Amygdala (tissue), 56 donors: ENCODE measurements at regions not wholly inside any gene's neighbourhood (a gene's known extent, or its start where the extent isn't known, plus 50 kb on each side); places are given as distances from the start of the nearest gene placed in this dataset.
"Not testable (repeated sequence)": the region's sequence is repeated elsewhere in the genome, so short reads cannot be mapped to it uniquely, and the experiment has no call there.

Source experiments
- DNase-seq, 56 donors: peaks; one replicate each; lab custom pipeline; 2025; lab: John Stamatoyannopoulos, UW

DNA sequence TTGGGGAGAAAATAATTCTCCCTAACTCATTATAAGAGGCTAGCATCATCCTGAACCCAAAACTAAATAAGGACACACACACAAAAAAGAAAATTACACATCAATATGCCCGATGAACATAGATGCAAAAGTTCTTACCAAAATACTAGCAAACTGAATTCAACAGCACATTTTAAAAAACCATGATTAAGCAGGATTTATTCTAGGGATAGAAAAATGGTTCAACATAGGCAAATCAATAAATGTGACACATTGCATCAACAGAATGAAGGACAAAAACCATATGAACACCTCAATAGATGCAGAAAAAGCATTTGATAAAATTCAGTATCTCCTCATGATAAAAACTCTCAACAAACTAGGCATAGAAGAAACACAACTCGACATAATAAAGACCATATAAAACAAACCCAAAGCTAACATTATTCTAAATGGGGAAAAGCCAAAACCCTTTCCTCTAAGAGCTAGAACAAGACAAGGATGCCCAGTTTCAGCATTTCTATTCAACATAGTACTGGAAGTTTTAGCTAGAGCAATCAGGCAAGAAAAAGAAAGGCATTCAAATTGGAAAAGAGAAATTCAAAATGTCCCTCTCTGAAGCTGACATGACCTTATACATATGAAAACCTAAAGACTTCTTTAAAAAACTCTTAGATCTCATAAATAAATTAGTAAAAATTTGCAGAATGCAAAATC, 200.9 kb downstream of the NKX6-1 start:
- no peak for DNase-seq

DNA sequence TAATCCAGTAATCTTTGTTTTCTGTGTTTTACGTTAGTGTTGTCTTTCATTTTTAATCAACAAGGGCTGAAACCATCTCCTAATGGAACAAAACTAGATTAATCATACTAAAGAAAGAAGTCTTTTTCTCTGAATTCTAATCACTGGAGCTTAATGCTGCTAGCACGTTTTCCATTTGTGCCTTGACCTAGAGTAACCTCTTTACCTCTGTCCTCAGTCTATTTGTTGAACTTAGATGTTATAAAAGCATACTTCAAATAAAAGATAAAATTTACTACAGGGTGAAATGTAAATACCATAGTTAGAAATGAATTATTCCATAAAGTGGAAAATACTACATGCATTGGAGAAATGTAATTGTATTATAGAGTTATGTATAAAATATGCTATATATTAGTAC, 207.1 kb downstream of the NKX6-1 start:
- no peak for DNase-seq

DNA sequence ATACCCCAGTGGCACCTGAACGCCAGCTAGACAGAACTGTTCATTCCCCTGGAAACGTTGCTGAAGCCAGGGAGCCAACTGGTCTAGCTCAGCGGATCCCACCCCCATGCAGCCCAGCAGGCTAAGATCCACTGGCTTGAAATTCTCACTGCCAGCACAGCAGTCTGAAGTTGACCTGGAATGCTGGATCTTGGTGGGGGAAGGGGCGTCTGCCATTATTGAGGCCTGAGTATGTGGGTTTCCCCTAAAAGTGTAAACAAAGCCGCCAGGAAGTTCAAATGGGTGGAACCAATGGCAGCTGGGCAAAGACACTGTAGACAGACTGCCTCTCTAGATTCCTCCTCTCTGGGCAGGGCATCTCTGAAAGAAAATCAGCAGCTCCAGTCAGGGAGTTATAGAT, 213.0 kb downstream of the NKX6-1 start:
- no peak for DNase-seq

DNA sequence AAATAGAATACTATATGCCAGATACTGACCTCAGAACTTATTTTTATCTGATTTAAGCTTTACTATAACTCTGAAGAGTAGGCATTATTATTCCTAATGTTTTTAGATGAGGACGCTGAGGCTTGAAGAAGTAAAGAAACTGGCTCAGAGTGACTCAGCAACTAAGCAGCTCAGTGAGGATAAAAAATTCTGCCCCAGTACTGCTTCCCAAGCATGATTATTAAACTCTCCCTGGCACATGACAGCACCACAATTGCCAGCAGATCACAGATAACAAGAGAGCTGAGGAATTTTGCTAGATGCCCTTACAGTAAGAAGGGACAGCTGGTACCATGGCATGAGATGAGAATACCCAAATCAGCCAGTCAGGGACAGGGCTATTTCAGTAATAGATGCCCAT, 219.4 kb downstream of the NKX6-1 start:
- DNase-seq = no peak

DNA sequence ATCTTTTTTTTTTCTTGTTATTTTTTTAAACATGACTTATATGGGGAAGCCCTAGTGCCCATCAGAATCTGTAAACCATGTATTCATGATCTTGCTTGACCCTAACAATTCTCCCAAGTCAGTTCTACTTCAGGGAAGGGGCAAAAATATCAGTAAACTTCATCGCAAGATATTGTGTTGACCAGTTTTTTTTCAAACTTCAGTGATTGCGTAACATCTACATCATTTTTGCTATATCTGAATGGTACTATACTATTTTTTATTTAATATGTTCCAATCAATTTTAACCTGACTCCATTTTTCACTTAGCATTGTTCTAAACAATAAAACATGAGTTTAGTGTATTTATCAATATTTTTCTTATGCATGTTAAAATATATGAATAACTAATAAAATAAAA, 221.2 kb downstream of the NKX6-1 start:
- DNase-seq = no peak

DNA sequence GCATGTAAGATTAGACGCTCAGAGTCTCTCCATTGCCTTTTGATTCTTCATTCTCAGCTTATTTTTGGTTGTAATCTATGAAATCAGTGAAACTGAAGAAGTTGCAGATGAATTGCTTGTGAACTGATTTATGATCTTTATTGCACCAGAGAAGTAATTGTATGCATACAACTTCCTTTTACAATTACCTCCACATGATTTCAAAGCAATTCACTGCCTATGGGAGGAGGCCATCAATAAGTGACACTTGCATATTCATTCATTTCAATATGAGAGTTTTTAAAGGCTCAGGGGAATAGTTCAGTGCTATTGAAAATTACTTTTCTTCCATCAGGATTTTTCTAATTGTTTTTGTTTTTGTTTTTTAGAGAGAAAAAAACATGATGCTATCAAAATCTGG, 222.3 kb downstream of the NKX6-1 start:
- DNase-seq = no peak

DNA sequence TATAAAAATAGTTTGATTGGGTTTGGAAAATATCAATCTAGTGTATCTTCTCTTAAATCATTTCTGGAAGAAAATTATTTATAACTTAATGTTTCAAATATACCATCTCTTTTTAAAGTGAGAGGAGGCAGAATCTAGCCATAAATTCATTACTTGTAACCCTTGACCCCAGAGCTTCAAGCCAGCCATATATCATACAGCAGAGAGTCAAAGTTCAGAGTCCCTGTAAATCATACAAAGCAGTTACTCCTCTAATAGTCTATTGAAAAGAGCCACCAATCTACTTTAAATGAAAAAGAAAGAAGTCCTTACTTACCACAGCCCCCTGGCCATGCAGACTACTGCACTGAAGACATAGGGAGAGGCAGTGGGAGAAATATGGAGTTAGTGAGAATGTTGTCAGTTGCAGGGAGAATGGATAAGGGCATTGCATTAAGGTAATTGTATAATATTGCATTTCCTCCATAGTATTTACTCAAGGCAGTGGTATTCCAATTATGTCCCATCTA, 229.5 kb downstream of the NKX6-1 start:
- no peak for DNase-seq

DNA sequence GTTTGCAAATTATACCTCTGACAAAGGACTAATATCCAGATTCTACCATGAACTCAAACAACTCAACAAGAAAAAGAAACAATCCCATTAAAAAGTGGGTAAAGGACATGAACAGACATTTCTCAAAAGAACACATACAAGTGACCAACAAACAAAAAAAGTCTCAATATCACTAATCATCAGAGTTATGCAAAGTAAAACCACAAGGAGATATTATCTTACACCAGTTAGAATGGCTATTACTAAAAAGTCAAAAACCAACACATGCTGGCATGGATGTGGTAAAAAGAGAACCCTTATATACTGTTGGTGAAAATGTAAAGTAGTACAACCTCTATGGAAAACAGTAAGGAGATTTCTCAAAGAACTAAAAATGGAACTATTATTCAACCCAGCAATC, 234.4 kb downstream of the NKX6-1 start:
- no peak for DNase-seq

DNA sequence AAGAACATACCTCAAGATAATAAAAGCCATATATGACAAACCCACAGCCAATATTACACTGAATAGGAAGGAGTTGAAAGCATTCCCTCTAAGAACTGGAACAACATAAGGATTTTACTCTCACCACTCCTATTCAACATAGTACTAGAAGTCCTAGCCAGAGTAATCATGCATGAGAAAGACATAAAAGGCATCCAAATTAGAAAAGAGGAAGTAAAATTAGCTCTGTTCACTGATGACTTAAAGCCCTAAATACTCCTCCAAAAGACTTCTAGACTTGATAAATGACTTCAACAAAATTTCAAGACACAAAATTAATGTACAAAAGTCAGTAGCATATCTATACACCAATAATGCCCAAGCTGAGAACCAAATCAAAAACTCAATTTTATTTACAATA, 235.7 kb downstream of the NKX6-1 start:
- DNase-seq = no peak

DNA sequence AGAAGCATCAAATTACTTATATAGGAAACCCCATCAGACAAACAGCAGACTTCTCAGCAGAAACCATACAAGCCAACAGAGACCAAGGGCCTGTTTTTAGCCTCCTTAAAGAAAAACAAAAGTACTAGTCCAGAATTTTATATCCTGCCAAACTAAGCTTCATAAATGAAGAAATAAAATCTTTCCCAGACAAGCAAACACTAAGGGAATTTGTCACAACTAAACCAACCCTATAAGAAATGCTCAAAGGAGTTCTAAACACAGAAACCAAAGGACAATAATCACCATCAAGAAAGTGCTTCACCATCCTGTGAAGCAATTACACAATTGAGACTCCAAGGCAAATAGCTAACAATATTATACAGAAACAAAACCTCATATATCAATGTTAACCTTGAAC, 238.6 kb downstream of the NKX6-1 start:
- no peak for DNase-seq

DNA sequence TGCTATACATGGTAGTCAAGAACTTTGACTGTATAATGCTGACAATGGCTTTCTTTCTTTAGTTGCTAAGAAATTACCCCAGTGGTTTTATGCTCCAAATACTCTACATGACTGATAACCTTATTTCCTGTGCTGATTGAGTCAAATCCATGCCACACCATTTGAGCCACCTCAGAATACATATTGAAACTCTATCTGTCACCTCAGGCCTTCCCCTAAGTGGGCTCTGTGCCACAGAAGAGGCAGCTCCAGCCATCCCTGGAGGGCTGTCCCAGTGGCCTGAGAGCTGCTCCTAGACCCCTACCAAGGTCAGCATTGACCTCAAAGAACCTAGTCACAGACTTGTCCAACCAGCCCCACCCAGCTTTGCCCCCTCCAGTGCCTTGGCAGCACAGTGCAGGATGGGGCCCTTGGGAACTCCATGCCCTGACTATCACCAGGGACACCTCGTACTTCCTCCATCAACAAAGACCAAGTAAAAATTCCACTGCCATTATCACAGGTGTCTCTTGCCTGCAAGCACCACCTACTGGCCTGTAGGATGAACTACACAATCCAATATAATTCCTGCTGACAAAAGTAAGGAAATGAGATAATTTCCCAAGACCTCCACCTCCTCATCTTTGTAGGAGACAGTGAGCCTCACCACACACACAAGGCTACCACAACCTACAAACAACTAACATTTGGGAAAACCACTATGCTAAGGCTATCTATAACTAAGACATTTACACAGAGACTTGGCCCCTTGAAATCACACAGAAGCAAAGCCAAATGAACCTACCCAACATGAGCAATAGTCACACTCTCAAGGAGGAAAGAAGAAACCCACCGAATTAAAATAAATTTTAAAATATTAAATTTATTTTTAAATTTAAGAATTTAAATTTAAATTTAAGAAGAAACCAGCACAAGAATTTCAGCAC, 239.9 kb downstream of the NKX6-1 start:
- DNase-seq = no peak

DNA sequence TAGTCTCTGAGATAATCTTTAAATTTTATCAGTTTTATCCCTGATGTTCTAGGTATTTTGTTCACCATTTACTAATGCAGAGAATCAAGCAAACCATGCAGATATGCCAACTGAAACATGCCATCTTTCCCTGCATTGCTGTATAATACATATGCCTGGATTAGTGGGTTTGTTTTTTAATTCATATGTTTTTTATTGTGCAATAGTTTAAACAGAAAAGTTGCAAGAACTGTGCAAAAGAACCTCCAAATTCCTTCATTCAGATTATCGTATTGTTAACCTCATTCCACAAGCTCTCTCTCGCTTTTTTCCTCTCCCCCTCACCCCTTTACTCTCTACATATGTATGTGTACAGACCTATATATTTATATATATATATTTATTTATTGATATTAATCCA, 244.6 kb downstream of the NKX6-1 start:
- no peak for DNase-seq

DNA sequence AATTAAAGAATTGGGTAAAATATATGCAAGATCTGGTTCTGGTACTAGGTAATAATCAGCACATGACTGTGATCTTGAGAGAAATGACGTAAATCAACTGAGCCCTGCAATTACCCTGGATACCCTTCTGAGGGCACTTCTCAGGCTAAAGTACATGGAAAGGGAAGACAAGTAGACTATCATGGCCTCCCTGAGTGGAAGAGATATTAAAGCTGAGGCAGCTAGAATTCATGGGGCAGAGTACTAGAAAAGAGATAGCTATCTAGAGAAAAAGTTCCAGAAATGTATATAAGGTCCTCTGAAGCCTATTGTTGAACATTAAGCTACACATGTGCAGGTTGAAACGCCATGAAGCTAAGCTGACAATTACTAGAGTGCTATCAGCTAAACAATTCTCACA, 249.6 kb downstream of the NKX6-1 start:
- no peak for DNase-seq

DNA sequence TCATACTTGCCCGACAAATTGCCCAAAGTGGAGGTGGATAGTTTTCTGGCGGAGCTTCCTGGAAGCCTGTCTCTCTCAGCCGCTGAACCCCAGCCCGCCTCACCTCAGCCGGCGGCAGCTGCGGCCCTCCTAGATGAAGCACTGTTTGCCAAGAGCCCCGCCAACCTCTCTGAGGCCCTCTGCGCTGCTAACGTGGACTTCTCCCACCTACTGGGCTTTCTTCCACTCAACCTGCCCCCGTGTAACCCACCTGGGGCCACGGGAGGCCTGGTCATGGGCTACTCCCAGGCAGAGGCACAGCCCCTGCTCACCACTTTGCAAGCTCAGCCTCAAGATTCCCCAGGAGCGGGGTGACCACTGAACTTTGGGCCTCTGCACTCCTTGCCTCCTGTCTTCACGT, 254.1 kb downstream of the NKX6-1 start:
- not testable (repeated sequence) for DNase-seq

DNA sequence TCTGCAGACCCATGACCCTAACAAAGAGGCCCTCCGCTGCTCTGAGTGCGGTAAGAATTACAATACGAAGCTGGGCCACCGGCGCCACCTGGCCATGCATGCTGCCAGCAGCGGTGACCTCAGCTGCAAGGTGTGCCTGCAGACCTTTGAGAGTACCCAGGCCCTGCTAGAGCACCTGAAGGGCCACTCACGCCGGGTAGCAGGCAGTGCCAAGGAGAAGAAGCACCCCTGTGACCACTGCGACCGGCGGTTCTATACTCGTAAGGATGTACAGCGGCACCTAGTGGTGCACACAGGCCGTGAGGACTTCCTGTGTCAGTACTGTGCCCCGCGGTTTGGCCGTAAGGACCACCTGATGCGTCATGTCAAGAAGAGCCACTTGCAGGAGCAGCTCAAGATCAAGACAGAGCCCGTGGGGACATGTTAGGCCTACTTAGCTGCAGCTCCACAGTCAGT, 254.7 kb downstream of the NKX6-1 start:
- not testable (repeated sequence) for DNase-seq

DNA sequence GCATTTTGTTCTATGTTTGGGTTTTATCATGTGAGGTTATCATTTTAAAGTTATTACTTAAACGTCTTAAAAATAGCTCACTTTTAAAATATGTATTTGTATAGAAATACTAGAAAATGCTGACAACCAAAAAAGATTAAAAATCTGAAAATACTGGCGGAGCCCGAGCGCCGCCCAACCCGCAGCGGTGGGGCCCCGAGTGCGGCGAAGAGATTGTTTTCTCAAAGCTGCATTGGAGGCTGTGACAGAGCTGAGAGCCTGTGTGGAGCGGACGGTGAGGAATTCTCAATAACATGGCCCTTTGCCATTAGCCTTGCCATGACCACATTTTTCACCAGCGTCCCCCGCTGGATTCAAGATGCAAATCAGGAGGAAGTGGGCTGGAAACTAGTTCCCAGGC, 255.4 kb downstream of the NKX6-1 start:
- DNase-seq = no peak

DNA sequence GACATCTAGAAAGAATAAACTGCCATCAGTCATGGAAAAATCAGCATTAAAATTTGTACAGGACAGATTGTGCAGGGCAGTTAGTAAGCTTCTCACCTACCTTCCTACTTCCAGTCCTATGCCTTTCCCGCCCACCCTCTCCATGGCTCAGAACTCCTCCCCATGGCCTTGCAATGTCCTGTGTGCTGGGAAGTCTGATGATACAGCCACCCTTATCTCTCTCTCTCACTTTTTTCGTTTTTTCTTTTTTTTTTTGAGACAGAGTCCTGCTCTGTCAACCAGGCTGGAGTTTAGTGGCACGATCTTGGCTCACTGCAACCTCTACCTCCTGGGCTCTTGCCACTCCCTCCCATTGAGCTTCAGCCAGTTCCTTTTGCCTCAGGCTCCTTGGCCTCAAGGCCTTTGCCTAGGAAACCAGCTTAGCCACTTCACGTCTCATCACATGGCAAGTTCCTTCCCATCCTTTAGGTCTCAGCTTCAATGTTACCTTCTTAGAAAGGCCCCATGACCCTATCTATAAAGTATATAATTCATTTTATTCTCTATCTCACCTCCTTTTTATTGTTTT, 259.7 kb downstream of the NKX6-1 start:
- no peak for DNase-seq

DNA sequence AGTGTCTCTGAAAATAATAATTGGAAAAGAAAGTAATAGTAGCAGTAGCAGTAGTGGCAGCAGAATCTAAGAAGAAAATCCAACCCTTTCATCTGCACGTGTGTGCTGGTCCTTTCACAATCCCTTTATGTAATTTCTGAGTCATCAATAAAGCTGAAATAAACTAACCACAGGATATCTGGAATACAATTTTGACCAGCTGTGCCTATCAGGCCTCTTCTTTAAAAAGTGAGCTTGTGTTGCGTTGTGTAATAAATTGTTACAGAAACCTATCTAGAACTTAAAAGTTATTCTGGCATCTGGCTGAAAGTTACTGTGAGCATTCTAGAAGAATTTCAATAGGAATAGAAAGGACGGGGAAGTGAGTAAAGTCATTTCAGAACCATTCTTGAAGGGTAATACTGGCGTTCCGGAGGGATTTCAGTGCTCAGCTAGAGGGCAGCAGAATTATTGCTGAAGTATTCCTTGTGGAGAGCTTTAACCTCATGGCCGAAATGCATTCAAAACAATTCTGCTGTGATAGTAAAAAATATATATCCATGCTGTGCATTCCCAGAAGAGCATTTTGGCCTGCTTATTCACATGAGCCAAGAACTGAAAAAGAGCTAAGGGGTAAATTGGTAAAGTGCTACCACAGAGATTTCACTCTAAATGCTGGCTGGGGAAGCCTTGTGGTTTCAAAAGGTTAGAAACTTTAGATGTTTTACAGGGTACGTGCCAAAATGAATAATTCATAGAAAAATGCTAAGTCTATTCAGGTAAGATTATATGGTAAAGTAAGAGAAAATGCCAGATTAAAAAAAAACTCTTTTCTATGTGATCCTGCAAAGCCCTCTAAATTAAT, 260.6 kb downstream of the NKX6-1 start:
- no peak for DNase-seq

DNA sequence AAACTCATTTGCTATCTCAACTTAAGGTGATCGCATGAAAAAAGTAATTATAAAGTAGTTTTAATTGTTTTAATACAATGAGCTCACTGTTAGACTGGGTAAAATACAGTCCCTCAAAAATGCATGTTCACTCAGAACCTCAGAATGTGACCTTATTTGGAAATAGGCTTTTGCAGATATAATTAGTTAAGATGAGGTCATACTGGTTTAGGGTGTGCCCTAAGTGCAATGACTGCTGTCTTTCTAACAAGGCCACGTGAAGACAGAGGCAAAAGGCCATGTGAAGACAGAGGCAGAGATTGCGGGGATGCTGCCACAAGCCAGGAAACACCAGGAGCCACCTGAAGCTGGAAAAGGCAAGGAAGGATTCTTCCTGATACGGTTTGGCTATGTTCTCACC, 262.1 kb downstream of the NKX6-1 start:
- no peak for DNase-seq

DNA sequence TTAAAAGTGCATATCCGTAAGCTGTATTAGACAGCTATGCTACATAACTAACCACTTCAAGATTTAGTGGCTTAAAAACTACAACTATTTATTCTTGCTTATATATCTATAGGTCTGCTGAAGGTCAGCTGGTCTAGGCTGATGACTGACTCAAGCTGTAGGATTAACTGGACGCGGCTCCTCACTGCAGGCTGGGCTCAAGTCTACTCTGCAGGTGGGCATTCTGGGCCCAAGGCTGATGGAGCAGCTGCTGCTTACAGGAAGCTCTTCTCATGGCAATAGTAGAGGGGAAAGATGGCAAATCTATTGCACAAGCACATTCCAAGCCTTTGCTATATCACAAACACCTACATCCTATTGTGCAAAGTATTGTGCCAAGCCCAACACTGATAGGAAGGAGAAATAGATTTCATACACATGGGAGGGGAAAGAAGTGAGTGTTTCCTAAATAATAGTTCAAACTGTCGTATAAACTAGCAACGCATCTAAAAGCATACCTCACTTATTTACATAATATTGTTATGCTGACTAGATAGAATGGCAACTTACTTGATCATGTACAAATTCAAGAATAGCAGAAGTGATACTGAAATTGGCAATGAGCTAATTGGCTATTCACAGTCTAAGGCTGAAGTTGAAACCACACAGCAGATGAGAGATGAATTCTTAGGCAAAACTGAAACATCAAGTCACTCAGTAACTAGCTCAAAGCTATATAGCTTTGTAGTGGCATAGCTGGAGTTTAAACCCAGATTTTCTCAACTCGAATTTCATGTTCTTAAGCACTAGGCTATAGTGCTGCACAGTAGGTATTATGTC, 263.8 kb downstream of the NKX6-1 start:
- DNase-seq = no peak
